ENCODE measurements at regions not wholly inside any gene's neighbourhood (a gene's known extent, or its start where the extent isn't known, plus 50 kb on each side); places are given as distances from the start of the nearest gene placed in this dataset.

DNA sequence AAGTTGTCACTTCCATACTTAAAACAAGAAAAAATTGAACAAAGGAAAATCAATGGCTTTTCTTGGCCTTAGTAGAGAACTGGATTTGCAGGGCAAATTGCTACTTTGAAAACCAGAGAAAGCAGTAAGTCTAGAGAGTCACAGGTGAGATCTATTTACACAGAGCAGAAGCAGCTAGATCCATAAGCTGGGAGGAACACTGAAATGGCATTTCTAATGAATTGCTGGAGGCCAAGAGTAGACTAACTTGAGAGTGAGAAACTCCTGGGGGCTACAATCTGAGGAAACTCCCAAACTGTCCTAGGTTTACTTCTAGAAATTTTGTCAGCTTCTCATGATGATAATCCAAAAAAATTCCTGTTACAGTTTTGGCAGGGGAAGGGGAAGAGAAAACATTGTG is 133.3 kb downstream of the SPCS3 start:
- Histone ChIP-seq H3K27me3 (ENCODE audit: insufficient read depth, poor library complexity, severe bottlenecking) (no peaks in the 10 kb centered on the region), H3K27ac (replicated peaks) (no peak overlapping the region), H3K4me3 (replicated peaks; ENCODE audit: insufficient read depth, low read length) (no peak overlapping the region)
- DNase-seq (ENCODE audit: low read depth in 1 of 2, low spot score in 1 of 2), result no peak
- TF ChIP-seq POLR2AphosphoS5 (IDR thresholded peaks at IDR 0.05; ENCODE audit: low read depth) (no peak), SPI1 (IDR thresholded peaks at IDR 0.05; ENCODE audit: borderline replicate concordance, low read depth) (no peak), GABPA (IDR thresholded peaks at IDR 0.05; ENCODE audit: low read depth) (no peak)
- TF ChIP-seq, protein P1, sequence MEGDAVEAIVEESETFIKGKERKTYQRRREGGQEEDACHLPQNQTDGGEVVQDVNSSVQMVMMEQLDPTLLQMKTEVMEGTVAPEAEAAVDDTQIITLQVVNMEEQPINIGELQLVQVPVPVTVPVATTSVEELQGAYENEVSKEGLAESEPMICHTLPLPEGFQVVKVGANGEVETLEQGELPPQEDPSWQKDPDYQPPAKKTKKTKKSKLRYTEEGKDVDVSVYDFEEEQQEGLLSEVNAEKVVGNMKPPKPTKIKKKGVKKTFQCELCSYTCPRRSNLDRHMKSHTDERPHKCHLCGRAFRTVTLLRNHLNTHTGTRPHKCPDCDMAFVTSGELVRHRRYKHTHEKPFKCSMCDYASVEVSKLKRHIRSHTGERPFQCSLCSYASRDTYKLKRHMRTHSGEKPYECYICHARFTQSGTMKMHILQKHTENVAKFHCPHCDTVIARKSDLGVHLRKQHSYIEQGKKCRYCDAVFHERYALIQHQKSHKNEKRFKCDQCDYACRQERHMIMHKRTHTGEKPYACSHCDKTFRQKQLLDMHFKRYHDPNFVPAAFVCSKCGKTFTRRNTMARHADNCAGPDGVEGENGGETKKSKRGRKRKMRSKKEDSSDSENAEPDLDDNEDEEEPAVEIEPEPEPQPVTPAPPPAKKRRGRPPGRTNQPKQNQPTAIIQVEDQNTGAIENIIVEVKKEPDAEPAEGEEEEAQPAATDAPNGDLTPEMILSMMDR (IDR thresholded peaks at IDR 0.05; ENCODE audit: insufficient read depth, low read length), result no peak
- TF ChIP-seq, protein P2, sequence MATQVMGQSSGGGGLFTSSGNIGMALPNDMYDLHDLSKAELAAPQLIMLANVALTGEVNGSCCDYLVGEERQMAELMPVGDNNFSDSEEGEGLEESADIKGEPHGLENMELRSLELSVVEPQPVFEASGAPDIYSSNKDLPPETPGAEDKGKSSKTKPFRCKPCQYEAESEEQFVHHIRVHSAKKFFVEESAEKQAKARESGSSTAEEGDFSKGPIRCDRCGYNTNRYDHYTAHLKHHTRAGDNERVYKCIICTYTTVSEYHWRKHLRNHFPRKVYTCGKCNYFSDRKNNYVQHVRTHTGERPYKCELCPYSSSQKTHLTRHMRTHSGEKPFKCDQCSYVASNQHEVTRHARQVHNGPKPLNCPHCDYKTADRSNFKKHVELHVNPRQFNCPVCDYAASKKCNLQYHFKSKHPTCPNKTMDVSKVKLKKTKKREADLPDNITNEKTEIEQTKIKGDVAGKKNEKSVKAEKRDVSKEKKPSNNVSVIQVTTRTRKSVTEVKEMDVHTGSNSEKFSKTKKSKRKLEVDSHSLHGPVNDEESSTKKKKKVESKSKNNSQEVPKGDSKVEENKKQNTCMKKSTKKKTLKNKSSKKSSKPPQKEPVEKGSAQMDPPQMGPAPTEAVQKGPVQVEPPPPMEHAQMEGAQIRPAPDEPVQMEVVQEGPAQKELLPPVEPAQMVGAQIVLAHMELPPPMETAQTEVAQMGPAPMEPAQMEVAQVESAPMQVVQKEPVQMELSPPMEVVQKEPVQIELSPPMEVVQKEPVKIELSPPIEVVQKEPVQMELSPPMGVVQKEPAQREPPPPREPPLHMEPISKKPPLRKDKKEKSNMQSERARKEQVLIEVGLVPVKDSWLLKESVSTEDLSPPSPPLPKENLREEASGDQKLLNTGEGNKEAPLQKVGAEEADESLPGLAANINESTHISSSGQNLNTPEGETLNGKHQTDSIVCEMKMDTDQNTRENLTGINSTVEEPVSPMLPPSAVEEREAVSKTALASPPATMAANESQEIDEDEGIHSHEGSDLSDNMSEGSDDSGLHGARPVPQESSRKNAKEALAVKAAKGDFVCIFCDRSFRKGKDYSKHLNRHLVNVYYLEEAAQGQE (IDR thresholded peaks at IDR 0.05; ENCODE audit: insufficient replicate concordance, low read depth), result no peak

- Histone ChIP-seq H3K27ac (replicated peaks) (no peak overlapping the region), H3K27me3 (ENCODE audit: insufficient read depth, poor library complexity, severe bottlenecking) (no peaks in the 10 kb centered on the region), H3K4me3 (replicated peaks; ENCODE audit: insufficient read depth, low read length) (no peak overlapping the region)
- DNase-seq (ENCODE audit: low read depth in 1 of 2, low spot score in 1 of 2), result no peak
- TF ChIP-seq GABPA (IDR thresholded peaks at IDR 0.05; ENCODE audit: low read depth) (no peak), SPI1 (IDR thresholded peaks at IDR 0.05; ENCODE audit: borderline replicate concordance, low read depth) (no peak)
- TF ChIP-seq, protein P1 (IDR thresholded peaks at IDR 0.05; ENCODE audit: insufficient read depth, low read length), result no peak
- TF ChIP-seq, protein P2 (IDR thresholded peaks at IDR 0.05; ENCODE audit: insufficient replicate concordance, low read depth), result no peak
Measured at GRCh38 chr4:176453658-176454057, 133.9 kb downstream of the SPCS3 start.

GRCh38 chr4:176464748-176465147 is 145.0 kb downstream of the SPCS3 start:
- no peak overlapping the region for H3K27ac ChIP-seq (replicated peaks)
- H3K4me3 ChIP-seq (replicated peaks; ENCODE audit: insufficient read depth, low read length), result no peak overlapping the region
- no peak for DNase-seq (ENCODE audit: low read depth in 1 of 2, low spot score in 1 of 2)
- TF ChIP-seq, protein P2 (IDR thresholded peaks at IDR 0.05; ENCODE audit: insufficient replicate concordance, low read depth), result no peak
- TF ChIP-seq, protein P1 (IDR thresholded peaks at IDR 0.05; ENCODE audit: insufficient read depth, low read length), result no peak
- no peak for TF ChIP-seq SPI1 (IDR thresholded peaks at IDR 0.05; ENCODE audit: borderline replicate concordance, low read depth)
- no peak for TF ChIP-seq GABPA (IDR thresholded peaks at IDR 0.05; ENCODE audit: low read depth)
- no peak for TF ChIP-seq POLR2AphosphoS5 (IDR thresholded peaks at IDR 0.05; ENCODE audit: low read depth)
- no peaks in the 10 kb centered on the region for H3K27me3 ChIP-seq (ENCODE audit: insufficient read depth, poor library complexity, severe bottlenecking)
